HG03460 (cell line): ENCODE measurements at regions not wholly inside any gene's neighbourhood (a gene's known extent, or its start where the extent isn't known, plus 50 kb on each side); places are given as distances from the start of the nearest gene placed in this dataset.

Experiments used
- ATAC-seq: cut with Tn5 transposase; IDR thresholded peaks from one replicate; pipeline ENCODE4 v1.9.1; 2021; ENCODE audit not compliant: unreplicated experiment

- ATAC-seq = no peak
These were observed 915.9 kb downstream of the PDHA2 start for GRCh38 chr4:96755569-96756484.

DNA sequence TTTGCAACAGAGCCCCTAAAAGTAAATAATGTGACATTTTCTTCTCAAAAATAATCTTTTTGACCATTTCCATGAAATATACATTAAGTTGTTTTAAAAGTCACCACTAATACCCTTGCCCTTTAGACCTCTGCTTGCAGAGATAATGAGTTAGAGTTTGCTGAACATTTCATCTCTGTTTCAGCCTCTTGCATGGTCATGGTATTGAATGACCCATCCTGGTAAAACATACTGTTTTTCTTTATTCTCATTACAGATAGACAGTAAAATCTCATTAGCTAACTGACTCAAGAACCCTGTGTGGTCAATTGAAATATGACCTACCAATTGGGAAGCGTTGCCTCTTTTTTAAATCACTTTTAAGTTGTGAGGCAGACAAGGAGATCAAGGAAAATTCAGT is 916.7 kb downstream of the PDHA2 start:
- no peak for ATAC-seq

DNA sequence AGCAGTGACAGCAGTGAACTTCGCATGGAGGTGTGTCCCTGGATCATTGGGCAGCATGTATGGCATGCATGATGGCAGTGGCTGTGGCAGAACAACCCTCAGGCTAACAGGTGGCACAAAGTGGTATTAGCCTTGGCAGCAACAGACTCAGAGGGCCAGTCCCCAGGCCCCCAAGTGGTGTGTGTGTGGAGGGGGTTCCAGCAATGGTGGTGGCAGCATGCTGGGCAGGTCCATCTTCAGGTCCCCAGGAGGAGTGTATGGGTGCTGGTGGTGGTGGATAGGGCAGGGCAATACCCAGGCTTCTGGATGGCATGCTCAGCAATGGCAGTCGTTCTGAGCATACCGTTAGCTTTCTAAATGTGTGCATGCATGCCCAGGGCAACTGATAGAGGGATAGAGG is 923.7 kb downstream of the PDHA2 start:
- ATAC-seq = no peak

DNA sequence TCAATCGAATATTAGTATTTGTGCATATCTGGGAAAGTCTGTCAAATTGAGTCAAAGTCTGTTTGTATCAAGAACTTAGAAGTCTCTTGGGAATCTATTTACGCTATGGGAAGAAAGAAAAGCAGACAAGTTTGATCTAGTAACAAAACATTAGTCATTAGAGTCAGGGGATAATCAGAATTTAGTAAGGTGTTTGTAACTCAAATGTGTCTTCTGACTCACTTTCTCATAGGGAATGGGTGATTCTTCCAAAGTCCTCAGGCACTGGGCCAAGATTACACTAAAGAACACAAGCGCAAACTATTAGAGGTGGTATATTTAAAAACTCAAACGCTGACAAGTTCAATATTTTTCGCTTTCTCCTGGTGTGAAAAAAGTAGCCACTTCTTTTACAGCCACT is 926.5 kb downstream of the PDHA2 start:
- ATAC-seq = no peak

DNA sequence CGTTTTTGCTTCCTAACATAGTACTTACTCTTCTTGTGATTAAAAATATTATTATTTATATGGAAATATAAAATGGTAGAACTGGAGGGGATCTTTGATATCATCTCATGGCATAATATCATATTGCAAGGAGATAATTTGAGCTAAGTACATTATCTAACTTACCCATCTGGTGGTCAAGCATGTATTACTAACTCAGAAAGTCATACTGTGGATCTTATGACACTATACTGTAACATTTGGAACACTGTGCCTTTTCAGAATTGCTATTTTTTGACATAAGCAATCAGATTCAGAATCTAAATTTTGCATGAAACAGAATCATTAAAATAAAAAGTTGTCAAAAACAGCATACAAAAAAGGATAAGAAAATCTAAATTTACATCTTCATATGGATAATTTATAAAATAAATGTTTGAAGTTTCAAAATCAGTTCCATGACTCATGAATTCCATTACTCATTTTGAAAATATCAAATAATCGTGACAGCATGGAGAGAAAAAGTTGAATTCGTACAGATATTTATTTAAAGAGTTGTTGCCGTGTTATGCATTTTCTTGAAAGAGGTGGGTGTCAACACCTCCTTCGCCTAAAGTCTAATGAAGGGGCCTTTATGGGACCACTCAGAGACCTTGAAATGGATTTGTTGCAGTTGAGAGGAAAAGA is 928.1 kb downstream of the PDHA2 start:
- ATAC-seq = no peak

GRCh38 chr4:96775501-96775900 is 935.6 kb downstream of the PDHA2 start:
- no peak for ATAC-seq

GRCh38 chr4:96776920-96777527 is 937.1 kb downstream of the PDHA2 start:
- ATAC-seq = no peak

GRCh38 chr4:96784336-96784735 is 944.4 kb downstream of the PDHA2 start:
- no peak for ATAC-seq

DNA sequence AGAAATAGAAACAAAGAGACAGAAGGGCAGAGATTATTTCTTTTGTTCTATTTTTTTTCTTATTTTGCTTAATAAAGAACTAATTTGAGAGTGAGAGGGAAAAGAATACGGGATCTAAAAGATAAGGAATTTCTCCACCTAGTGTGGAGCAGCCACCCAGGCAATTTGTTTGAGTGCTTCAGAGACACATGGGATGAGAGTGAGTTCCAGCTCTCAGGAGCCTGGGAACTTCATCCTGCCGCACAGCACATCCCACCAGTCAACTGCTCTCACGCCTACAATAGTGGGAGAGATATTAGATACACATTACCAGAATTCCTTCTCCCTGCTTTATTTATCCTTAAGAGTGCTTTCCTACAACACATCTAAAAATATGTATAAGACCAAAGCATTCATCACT is 946.4 kb downstream of the PDHA2 start:
- no peak for ATAC-seq

- ATAC-seq = no peak
These were observed 947.9 kb downstream of the PDHA2 start for GRCh38 chr4:96787766-96788165.

GRCh38 chr4:96809563-96809962 is 969.7 kb downstream of the PDHA2 start:
- no peak for ATAC-seq

GRCh38 chr4:96827086-96827485 is 987.2 kb downstream of the PDHA2 start:
- no peak for ATAC-seq

GRCh38 chr4:96833831-96834230 is 993.9 kb downstream of the PDHA2 start:
- no peak for ATAC-seq

GRCh38 chr4:96835991-96836390 is 996.1 kb downstream of the PDHA2 start:
- no peak for ATAC-seq

DNA sequence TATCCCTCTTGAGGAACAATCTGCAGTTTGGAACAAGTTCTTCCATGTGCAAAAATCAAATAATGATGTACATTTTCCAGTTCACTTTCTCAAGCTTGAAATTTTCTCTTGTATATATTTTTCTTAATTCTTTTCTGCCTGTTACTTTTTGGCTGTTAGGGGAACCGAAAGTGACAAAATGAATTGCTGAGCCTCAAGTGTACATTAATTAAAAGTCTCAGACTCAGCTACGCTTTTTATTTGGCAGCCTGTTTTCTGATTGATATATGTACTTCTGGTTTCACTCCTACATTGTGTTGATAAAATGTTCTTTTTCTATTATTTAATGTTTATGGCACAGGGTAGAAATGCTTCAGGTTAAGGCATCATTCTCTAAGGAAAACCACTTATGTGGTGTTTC is 999.5 kb downstream of the PDHA2 start:
- ATAC-seq = no peak

DNA sequence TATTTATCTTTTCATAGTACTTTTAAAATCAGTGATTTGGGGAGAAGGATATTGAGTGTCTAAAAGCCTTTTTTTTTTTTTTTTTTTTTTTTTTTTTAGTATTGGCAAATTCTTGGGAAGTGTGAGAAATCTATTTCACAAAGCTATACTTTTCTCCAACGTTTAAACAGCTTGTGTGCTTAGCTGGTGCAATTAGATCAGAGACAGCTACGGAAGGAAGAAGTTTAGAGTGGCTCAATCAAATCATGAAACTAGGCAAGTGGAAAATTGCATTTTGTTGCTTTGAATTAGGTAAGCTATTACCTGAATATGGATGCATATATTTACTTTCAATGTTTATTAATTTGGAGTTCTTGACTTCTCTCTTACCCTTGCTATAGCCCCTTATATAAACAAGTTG is 1001.9 kb downstream of the PDHA2 start:
- ATAC-seq = no peak

GRCh38 chr4:96844858-96845490 is 1005.1 kb downstream of the PDHA2 start:
- ATAC-seq = no peak

DNA sequence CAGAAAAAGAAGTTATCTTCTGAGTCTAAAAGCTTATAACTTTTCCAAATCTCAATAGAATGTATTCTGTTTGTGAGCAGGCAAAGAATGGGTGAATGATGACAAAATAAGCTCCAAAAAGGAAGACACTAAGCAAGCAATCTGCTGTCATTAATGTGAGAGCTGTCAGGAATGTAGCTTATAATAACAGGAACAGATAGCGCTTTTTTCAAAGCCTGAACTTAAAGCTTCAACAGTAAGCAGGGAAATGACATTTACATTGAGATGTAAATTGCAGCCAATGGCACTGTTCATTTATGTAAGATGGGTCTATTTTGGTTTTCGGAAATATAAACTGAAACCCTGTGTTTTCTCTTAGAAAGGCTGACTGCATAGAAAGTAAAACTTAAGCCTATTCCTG is 1005.9 kb downstream of the PDHA2 start:
- ATAC-seq = no peak

DNA sequence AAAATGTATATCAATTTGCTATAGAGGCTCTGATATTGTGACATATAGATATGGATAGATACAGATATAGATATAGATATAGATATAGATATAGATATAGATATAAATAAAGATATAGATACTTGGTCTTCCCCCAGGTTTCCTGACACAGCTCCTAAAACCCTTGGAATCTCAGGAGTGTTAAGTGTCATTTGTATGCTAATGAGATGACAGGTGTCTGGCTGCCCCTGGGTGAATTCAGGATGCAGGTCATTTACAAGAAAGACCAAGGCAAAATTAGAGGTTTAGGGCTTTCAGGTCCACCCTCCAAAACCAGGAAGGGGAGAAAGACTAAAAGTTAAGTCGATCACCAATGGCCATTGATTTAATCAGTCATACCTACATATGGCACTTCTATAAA is 1034.8 kb downstream of the PDHA2 start:
- no peak for ATAC-seq

DNA sequence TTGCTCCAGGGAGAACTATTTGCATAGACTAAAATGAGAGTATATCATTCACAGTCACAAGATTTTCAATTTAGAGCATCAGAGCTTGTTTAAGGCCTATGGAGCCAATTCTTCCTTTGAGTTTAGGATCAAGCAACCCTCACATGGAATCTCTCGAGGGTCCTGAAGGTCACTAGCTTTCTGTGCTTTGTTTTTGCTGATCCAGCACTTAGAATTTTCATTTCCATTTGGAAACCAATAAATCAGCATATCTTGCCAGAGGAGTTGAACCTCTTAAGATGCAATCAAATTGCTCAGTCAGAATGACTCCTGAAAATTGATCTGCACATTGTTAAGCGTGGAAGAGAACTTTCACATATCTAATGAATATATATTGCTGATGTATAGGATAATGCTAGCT is 1039.6 kb downstream of the PDHA2 start:
- no peak for ATAC-seq

- ATAC-seq = no peak
These were observed 1048.0 kb downstream of the PDHA2 start for GRCh38 chr4:96887857-96888256.

GRCh38 chr4:96894621-96895020 is 1054.7 kb downstream of the PDHA2 start:
- ATAC-seq = no peak
